CD4-positive, alpha-beta T cell treated with Interleukin-15 for 1 hour (primary cell): ENCODE measurements at regions not wholly inside any gene's neighbourhood (a gene's known extent, or its start where the extent isn't known, plus 50 kb on each side); places are given as distances from the start of the nearest gene placed in this dataset.

Experiments
- DNase-seq: peaks from one replicate; pipeline ENCODE4 v3.0.0-alpha.2; 2020

DNA sequence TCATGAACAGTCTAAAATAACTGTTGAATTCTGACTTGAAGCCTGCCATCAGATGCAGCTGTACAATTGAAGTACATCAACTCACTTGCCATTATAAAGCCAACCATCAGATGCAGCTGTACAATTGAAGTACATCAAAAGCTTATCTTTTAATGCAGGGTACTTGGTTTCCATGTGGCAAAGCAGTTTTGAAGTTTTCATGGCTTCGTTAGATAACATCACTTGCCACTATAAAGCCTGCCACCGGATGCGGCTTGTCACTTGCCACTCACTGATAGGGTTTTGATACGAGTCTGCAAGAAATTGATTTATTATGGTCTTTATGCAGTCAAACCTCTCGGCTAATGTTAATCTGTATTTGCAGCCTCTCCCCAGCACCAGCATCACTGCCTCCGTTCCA is 1605.8 kb downstream of the SUCLG1 start:
- no peak for DNase-seq

DNA sequence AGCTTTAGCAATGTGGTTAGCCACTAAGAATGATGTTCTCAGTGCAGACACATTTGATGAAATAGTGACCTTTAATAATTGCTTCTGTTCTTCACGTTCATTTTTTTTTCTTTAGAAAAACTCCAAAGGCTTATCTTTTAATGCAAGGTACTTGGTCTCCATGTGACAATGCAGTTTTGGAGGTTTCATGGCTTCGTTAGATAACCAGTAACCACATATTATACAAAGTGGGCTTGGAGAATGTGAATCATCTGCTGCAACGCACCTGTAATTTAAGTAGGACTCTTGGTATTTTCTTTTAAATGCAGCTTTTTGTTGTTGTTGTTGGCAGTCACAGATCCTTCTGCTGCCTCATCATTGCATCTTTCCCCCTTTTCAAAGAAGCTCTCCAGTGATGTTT is 1606.3 kb downstream of the SUCLG1 start:
- DNase-seq = no peak

DNA sequence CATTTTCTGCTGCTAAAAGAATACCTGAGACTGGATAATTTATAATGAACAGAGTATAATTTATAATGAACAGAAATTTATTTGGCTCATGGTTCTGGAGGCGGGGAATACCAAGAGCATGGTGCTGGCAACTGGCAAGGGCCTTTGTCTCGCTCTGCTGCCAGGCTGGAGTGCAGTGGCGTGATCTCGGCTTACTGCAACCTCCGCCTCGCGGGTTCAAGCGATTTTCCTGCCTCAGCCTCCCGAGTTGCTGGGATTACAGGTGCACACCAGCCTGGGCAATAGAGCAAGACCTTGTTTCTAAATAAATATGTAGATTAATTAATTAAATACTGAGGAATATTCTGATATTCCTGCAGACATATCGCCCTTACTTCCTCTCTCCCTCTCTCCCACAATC is 1610.8 kb downstream of the SUCLG1 start:
- no peak for DNase-seq

DNA sequence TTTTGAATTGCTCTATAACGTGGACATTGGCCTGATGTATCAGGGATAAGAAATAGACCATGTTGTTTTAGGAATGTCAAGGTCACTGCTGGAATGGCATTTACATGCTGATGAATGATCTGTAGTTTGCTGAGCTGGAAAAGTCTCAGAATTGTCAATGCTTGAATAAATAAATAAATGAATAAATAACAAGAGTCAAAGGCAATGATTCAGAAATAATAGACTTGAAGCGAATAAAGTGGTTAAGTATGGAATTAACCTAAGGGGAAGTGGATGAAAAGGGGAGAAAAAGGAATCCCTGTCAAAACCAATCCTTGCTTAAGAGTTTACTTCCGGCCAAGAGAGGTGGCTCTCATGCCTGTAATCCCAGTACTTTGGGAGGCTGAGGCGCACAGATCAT is 1620.0 kb downstream of the SUCLG1 start:
- no peak for DNase-seq

GRCh38 chr2:82837588-82838304 is 1621.3 kb downstream of the SUCLG1 start:
- no peak for DNase-seq

DNA sequence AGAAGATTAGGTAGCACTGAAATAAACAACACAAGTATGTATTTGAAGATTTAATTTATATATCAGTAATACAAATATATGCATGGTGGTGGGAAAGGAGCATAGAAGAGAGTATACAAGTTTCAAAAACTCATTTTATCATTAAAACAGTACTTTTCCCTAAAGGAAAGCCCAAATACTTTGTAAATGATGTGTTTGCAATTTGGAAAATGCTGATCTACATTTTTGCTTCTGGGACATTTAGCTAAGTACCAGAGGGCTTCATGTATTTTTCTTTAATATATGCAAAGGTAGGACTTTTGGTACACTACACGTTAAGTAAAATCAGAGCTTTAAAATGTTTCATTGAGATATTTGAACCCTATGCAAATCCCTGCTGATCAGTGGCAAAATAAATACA is 1624.2 kb downstream of the SUCLG1 start:
- no peak for DNase-seq

- no peak for DNase-seq
Measured at GRCh38 chr2:82827426-82827825, 1631.7 kb downstream of the SUCLG1 start.

DNA sequence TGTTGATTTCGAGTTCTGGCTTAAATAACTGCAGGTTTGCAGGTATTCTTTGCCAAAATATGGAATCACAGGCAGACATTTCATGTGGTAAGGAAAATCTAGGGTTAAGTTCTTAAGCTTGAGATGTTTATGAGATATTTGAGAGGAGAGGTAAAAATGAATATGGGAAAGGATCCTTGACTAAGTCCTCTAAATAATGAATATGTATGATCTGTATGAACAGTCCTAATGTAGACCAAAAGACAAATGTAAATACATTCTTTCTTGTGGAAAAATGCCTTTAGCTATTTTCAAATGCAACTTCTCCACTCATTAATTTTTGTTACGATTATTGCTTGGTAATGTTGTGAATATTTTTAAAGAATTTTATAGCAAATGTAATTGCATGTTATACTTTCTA is 1632.6 kb downstream of the SUCLG1 start:
- DNase-seq = no peak

DNA sequence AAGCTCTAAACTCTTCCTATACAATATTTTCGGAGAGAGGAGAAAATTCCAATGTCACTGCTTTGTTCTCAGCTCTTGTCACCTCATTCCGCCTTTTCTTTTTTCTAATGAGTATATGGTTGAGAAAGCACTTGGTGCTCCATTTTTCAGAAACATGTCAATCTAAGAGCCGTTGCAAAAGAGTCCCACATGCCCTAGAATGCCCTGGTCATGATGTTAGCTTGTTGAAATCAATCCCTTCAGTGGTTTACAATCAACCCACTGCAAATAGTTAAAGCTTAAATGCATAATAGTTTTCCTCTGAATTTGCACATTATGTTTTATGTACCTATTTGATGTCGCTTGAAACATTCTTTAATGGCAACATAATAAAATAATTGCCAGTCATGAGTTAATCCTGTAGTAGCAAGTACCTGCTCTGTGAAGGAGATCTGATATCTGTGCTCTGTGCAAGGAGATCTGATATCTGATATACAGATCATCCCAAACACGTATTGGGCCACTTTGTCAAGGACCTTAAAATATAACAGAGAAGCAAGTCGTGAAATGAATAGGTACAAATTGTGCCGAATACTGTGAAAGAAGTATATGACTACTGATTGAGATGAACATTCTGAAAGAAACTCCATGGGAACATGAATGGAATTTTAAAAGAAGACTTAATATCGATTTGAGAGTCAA is 1633.5 kb downstream of the SUCLG1 start:
- no peak for DNase-seq

DNA sequence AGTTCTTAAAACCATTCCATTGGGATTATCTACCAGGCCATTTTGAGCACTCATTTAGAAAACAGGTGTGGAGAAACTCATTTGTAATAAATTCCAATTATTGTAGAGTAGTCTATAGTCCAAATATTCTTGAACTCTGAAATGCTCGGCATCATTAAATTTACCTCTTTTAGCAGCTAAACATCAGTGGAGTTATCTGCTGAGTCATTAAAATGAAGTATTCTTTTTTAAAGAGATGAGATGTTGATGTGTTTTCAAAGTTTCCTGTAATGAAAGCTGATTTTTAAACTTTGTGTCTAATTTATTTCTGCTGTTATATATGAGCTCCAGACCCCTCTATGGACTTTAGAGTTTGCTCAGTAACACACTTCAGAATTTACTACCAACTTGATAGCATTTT is 1635.2 kb downstream of the SUCLG1 start:
- no peak for DNase-seq

- DNase-seq = no peak
Measured at GRCh38 chr2:82819951-82820350, 1639.1 kb downstream of the SUCLG1 start.

DNA sequence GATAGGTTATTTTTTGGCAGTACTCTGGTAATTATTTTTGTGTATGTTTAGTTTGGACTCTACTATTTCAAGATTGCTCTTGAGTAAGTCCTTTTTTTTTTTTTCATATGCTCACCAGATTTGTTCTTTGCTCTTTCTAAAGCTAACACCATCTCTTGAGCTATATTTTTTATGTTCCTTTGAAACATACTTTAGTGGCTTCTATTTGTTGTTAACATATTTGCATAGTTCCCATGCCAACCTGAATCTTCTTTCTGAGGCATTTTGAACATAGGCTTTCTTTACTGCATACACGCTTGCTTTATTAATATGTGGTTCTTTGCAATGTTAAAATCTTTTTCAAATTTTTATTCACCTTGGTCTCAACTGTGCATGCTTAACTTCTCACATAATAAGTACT is 1644.9 kb downstream of the SUCLG1 start:
- no peak for DNase-seq

DNA sequence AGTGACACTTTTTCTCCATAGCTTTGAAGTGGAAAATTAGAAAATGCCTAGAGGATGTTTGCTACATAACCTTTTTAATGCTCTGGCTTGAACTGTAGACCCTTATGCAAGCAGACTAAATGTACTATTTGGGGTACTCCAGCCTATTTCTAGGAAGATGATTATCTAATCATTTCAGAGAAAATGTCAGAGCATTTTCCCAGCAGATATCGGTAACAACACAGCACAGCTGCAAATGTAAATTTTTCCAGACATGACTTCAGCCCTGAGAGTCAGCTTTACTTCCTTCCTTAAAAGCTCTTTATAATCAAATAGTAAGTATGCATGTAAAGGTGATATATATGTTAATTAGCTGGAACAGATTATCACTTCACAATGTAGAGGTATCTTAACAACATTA is 1647.1 kb downstream of the SUCLG1 start:
- no peak for DNase-seq

DNA sequence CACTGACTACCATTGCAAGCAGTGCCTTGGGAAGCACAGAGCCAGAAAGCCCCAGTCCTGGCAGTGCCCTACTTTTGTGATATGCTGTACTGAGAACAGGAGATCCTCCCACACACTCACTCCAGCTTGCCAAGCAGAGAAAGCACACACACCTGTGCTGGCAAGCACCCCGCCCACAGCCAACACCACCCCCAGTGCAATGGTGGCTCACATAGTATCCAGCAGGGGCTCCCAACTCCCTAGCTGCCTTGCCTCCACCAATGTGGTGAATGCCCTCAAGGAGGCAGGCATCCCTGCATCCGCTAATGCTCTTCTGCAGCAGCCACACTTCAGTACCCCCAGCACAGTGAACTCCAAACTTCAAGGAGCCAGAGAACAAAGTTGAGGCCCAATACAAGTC is 1655.8 kb downstream of the SUCLG1 start:
- no peak for DNase-seq

DNA sequence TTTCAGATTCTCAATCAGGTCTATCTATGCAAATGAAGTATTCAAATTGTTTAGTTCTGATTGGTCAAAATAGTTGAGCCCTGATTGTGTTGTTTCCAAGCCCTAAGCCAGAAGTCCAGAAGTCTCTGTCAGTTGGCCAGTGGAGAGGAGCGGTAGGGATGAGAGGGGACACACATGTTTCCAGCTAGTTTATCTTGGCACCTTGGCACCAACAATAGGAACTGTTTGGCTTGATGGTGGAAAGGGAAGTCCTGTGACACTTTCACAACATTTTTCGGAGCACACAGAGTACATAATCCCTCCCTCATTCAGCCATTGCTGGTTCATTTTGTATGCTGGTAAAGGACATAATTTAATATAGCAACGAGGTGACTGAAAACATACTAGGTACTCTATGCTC is 1661.6 kb downstream of the SUCLG1 start:
- no peak for DNase-seq

GRCh38 chr2:82796132-82796531 is 1662.9 kb downstream of the SUCLG1 start:
- no peak for DNase-seq

GRCh38 chr2:82795446-82795845 is 1663.6 kb downstream of the SUCLG1 start:
- DNase-seq = no peak

- DNase-seq = no peak
Measured at GRCh38 chr2:82793711-82794435, 1665.2 kb downstream of the SUCLG1 start.

DNA sequence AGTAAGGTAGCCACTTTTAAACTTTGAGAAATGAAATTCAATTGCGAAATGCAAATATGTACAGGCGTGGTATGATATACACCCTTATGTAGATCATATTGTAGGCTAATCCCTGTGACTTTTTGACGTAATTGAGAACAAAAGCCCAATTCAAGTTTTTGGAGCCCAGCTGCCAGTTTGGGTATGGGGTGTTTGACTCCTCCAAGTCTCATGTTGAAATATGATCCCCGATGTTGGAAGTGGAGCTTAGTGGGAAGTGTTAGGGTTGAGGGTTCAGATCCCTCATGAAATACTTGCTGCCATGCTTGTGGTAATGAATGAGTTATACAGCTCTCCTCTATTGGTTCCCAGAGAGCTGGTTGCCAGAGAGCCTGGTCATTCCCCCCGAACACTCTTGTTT is 1666.8 kb downstream of the SUCLG1 start:
- no peak for DNase-seq

DNA sequence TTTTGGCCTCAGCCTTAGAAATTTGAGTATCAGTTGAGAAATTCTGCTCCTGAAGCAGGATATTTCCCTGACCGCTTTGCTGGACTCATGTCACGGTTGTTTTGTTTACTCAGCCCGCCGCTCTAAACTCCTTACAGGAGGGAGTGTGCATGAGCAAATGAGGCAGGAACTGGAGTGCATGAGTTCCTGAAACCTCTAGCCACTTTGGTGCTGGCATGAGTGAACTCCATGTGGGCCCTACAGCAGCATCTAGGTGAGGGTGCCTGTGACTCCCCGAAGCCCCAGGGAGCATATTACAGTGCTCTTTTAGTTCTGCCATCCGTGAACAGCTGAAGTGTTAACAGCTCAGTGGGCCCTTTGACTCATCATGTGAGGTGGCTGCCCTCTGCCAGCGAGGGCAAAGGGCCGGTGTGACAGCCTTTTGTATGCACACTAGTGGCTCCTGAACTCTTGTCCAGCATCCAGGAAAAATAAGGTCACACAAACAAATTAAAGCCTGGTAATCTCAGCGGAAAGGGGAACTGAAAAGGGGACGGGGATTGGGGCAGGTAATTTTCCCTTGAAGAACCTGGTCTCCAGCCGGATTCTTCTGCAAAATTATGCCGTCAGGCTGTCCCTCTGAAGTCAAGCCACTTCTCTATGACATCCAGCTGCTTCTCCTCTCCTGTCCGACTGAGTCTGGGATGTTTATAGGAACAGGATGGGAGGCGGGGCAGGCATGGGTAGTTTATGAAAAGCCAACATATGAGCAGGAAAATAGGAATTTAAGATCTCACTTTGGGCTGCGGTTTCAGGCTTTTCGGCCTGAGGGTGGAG is 1668.7 kb downstream of the SUCLG1 start:
- DNase-seq = no peak

DNA sequence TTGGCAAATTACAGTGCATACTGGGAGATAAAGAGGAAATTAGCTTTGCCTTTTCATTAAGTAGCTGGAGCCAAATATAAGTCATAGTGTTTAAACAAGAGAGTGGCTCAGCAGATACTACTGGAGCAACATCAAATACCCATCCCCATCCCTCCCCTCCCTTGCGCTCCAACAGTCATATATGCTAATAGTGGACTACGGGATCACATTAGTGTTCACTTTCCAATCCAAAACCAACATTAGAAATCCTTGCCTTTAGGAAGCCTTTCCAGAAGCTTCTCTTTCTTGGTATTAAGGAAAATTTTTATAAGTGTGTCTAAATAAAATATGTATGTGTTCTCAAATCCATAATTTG is 1669.3 kb downstream of the SUCLG1 start:
- DNase-seq = no peak

GRCh38 chr2:82781176-82781915 is 1677.7 kb downstream of the SUCLG1 start:
- no peak for DNase-seq

- DNase-seq = no peak
Measured at GRCh38 chr2:82780050-82780449, 1679.0 kb downstream of the SUCLG1 start.
